Fibroblast of skin of right biceps (primary cell): ENCODE measurements at regions not wholly inside any gene's neighbourhood (a gene's known extent, or its start where the extent isn't known, plus 50 kb on each side); places are given as distances from the start of the nearest gene placed in this dataset.
"Not testable (repeated sequence)": the region's sequence is repeated elsewhere in the genome, so short reads cannot be mapped to it uniquely, and the experiment has no call there.

Source experiments
- DNase-seq: peaks from one replicate; pipeline ENCODE4 v3.0.0-alpha.2; 2013

GRCh38 chr7:9725940-9726663, 1247.6 kb upstream of the PHF14 start:
- DNase-seq, result not testable (repeated sequence)

- not testable (repeated sequence) for DNase-seq
Observed at GRCh38 chr7:9726811-9727210, 1246.9 kb upstream of the PHF14 start.

GRCh38 chr7:9727467-9727869, 1246.2 kb upstream of the PHF14 start:
- DNase-seq, result not testable (repeated sequence)

- not testable (repeated sequence) for DNase-seq
Observed at GRCh38 chr7:9728014-9728657, 1245.5 kb upstream of the PHF14 start.

GRCh38 chr7:9752033-9752432, 1221.6 kb upstream of the PHF14 start:
- no peak for DNase-seq

- DNase-seq, result no peak
Observed at GRCh38 chr7:9761224-9761623, 1212.4 kb upstream of the PHF14 start.

GRCh38 chr7:9776900-9777299, 1196.8 kb upstream of the PHF14 start:
- DNase-seq, result no peak

GRCh38 chr7:9778367-9778766, 1195.3 kb upstream of the PHF14 start:
- no peak for DNase-seq

GRCh38 chr7:9781710-9782109, 1192.0 kb upstream of the PHF14 start:
- no peak for DNase-seq

- no peak for DNase-seq
Observed at GRCh38 chr7:9782275-9782674, 1191.4 kb upstream of the PHF14 start.

- DNase-seq, result no peak
Observed at GRCh38 chr7:9785211-9785610, 1188.5 kb upstream of the PHF14 start.

GRCh38 chr7:9796241-9796640, 1177.4 kb upstream of the PHF14 start:
- no peak for DNase-seq

- DNase-seq, result no peak
Observed at GRCh38 chr7:9822458-9823290, 1151.0 kb upstream of the PHF14 start.

GRCh38 chr7:9835199-9835598, 1138.5 kb upstream of the PHF14 start:
- no peak for DNase-seq

- no peak for DNase-seq
Observed at GRCh38 chr7:9836671-9837070, 1137.0 kb upstream of the PHF14 start.

GRCh38 chr7:9842301-9842700, 1131.4 kb upstream of the PHF14 start:
- no peak for DNase-seq

- DNase-seq, result no peak
Observed at GRCh38 chr7:9846902-9847301, 1126.8 kb upstream of the PHF14 start.

GRCh38 chr7:9854605-9855004, 1119.1 kb upstream of the PHF14 start:
- no peak for DNase-seq

- no peak for DNase-seq
Observed at GRCh38 chr7:9856668-9857067, 1117.0 kb upstream of the PHF14 start.

GRCh38 chr7:9863545-9863944, 1110.1 kb upstream of the PHF14 start:
- DNase-seq, result no peak

- DNase-seq, result no peak
Observed at GRCh38 chr7:9869151-9869550, 1104.5 kb upstream of the PHF14 start.

- DNase-seq, result no peak
Observed at GRCh38 chr7:9869566-9869965, 1104.1 kb upstream of the PHF14 start.

GRCh38 chr7:9870674-9871073, 1103.0 kb upstream of the PHF14 start:
- no peak for DNase-seq

GRCh38 chr7:9874182-9874581, 1099.5 kb upstream of the PHF14 start:
- no peak for DNase-seq
